LNCAP (cell line): ENCODE measurements at regions not wholly inside any gene's neighbourhood (a gene's known extent, or its start where the extent isn't known, plus 50 kb on each side); places are given as distances from the start of the nearest gene placed in this dataset.

Experiments
- CTCF ChIP-seq: fragments of 450-650 bp; IDR thresholded peaks from 2 replicates; pipeline ENCODE4 v1.5.1; 2017; ENCODE audit warnings: mild to moderate bottlenecking

- no peak for TF ChIP-seq CTCF
Measured at GRCh38 chr3:182305881-182306665, 487.2 kb upstream of the ATP11B start.

DNA sequence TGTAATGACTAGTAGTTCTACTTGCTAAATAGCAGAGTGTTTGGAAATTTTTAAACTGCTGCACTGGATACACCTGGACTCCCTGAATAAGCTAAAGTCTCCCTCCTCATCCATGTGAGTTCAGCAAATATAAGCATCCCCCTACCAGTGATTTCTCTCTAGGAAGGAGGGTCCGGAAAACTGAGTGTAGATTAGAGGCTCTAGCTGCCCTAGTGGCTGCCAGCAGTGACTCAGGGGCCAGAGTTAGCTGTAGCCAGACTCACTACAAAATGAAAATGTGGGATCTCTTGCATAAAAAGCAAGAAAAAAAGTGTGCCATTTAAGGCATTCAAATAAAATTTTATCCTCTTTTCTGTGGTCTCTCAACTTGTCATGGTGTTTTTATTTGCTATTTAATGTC lies 485.0 kb upstream of the ATP11B start:
- TF ChIP-seq CTCF: no peak

DNA sequence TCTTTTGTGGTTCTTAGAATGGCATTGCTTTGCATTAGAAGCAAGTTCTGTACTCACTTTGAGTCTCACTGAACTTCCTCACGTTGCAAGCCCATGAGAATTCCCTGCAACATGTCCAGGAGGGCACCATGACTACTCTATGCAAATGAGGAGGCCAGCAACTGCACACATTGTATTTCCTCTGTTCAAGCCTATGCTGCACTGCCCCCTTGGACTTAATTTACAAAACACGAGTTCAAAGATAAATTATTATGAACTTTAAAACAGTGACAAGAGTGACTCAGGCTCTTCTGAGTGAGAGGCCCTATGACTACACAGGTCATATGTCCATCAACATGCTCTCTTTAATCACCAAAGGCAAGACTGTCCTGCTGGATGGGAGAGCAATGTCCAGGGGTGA lies 484.2 kb upstream of the ATP11B start:
- no peak for TF ChIP-seq CTCF

- no peak for TF ChIP-seq CTCF
Measured at GRCh38 chr3:182315313-182315712, 478.0 kb upstream of the ATP11B start.

- no peak for TF ChIP-seq CTCF
Measured at GRCh38 chr3:182323126-182323700, 470.1 kb upstream of the ATP11B start.

DNA sequence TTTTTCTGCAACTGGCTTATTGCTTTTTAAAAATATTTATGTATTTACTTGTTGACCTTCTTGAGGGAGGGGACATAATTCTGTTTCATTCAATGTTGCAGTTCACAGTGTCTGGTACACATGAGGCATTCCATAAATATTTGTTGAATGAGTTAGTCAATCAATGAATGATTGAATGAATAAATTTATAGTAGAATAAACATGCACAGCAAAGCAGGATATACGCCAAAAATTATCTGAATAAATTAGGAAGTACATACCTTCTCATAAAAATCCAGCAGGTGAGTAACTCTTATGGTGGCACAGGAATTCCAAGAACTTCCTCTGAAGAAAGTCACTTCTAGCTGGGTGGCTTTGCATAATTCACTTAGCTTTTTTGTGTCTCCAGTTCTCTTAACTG lies 469.4 kb upstream of the ATP11B start:
- no peak for TF ChIP-seq CTCF

GRCh38 chr3:182325213-182325950 lies 467.9 kb upstream of the ATP11B start:
- TF ChIP-seq CTCF: no peak
